C4-2B (cell line): ENCODE measurements at regions not wholly inside any gene's neighbourhood (a gene's known extent, or its start where the extent isn't known, plus 50 kb on each side); places are given as distances from the start of the nearest gene placed in this dataset.

Experiments
- ZFX ChIP-seq: fragments of 450-650 bp; IDR thresholded peaks from 2 replicates; pipeline ENCODE4 v1.6.1; 2017
- TF ChIP-seq, protein P1 (sequence below): fragments of 450-650 bp; conservative IDR thresholded peaks from 2 replicates; pipeline ENCODE4 v1.5.1; 2017; ENCODE audit warnings: mild to moderate bottlenecking

DNA sequence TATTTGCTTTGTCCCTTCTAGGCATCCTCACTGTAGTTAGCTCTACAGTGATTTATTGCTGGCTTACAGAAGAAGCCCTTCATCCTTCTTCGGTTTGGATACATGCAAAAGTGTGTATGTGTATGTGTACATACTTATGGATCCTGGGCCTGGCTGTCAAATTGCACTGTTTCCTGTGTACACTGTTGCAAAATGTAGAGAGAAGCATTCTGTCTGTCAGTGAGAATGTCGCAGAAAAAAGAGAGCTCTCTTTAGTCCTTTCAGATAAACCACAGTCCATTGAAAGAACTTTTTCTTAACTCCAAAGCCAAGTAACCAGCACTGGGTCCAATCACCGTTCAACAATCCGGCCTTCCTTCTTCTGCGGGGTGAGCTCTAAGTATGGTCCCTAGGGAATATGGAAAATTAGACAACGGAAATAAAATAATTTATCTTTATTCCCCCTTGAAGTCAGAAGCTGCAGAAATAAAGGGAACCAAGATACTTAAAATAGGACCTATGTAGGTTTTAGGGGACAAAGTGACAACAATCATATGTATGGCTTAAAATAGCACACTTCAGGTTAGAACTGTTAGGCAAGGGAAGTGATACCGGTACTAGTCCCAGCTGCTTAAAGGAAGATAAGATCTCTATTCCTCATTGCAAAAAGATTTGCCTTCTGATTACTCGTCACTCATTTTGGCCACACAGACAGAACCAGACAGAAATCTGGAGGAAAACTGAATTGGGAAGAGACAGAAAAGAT lies 107.0 kb downstream of the CD83 start:
- TF ChIP-seq, protein P1, sequence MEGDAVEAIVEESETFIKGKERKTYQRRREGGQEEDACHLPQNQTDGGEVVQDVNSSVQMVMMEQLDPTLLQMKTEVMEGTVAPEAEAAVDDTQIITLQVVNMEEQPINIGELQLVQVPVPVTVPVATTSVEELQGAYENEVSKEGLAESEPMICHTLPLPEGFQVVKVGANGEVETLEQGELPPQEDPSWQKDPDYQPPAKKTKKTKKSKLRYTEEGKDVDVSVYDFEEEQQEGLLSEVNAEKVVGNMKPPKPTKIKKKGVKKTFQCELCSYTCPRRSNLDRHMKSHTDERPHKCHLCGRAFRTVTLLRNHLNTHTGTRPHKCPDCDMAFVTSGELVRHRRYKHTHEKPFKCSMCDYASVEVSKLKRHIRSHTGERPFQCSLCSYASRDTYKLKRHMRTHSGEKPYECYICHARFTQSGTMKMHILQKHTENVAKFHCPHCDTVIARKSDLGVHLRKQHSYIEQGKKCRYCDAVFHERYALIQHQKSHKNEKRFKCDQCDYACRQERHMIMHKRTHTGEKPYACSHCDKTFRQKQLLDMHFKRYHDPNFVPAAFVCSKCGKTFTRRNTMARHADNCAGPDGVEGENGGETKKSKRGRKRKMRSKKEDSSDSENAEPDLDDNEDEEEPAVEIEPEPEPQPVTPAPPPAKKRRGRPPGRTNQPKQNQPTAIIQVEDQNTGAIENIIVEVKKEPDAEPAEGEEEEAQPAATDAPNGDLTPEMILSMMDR = no peak
- no peak for TF ChIP-seq ZFX
